Stimulated activated memory B cell treated with anti-CD40 and anti-IgM and Interleukin-4, amounts not matched to agents 10 μg/mL and 1 μg/mL and 100 μg/mL, for 72 hours (primary cell): ENCODE measurements at regions not wholly inside any gene's neighbourhood (a gene's known extent, or its start where the extent isn't known, plus 50 kb on each side); places are given as distances from the start of the nearest gene placed in this dataset.

Source experiments
- ATAC-seq: fragments of 150-1000 bp; cut with Tn5 transposase; 2 replicates; pipeline ENCODE4 v1.10.0; 2021
- H3K27ac Mint-ChIP-seq: one replicate; pipeline ENCODE4 v1.8.0; 2022; ENCODE audit warnings: mild to moderate bottlenecking, mixed read lengths
- H3K27me3 Mint-ChIP-seq: one replicate; pipeline ENCODE4 v1.8.0; 2022; ENCODE audit warnings: mixed read lengths
- H3K36me3 Mint-ChIP-seq: one replicate; pipeline ENCODE4 v1.8.0; 2022; ENCODE audit warnings: mixed read lengths
- H3K4me1 Mint-ChIP-seq: one replicate; pipeline ENCODE4 v1.8.0; 2022; ENCODE audit warnings: mixed read lengths
- H3K4me3 Mint-ChIP-seq: one replicate; pipeline ENCODE4 v1.8.0; 2022; ENCODE audit warnings: mild to moderate bottlenecking, moderate library complexity, mixed read lengths
- H3K9me3 Mint-ChIP-seq: one replicate; pipeline ENCODE4 v1.8.0; 2022; ENCODE audit warnings: mixed read lengths

GRCh38 chr2:45269149-45269793, 260.0 kb upstream of the SIX2 start:
- Mint-ChIP-seq H3K9me3 (no peaks in the 10 kb centered on the region), H3K36me3 (no peaks in the 10 kb centered on the region), H3K27ac (no peak overlapping the region), H3K27me3 (peaks cover 45% of the 10 kb centered on the region), H3K4me1 (no peaks in the 10 kb centered on the region), H3K4me3 (no peak overlapping the region)
- no peak for ATAC-seq

DNA sequence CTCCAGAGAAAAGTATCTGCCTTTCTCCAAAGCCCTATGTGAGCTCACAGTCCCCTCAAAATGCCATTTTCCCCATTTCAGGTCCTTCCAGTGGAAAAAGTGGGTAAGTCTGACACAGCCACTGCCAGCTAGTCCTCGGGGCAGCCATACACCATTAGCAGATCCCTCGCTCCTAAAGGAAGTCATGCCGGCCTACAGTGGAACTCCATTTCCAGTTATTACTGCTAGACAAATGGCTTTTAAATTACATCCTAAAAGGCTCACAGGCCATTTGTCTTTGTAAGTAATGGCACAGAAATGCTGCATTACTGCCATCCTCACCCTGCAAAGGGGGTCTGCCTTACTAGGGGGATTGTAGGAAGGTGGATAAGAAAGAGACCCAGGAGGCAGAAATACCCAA, 259.4 kb upstream of the SIX2 start:
- Mint-ChIP-seq H3K4me3 (no peak overlapping the region), H3K4me1 (no peaks in the 10 kb centered on the region), H3K9me3 (no peaks in the 10 kb centered on the region), H3K27ac (no peak overlapping the region), H3K36me3 (no peaks in the 10 kb centered on the region), H3K27me3 (peaks cover 51% of the 10 kb centered on the region)
- ATAC-seq, result no peak

GRCh38 chr2:45267062-45267792, 258.0 kb upstream of the SIX2 start:
- Mint-ChIP-seq H3K27me3 (peaks cover 63% of the 10 kb centered on the region), H3K4me1 (peaks cover 6% of the 10 kb centered on the region), H3K9me3 (no peaks in the 10 kb centered on the region), H3K27ac (no peak overlapping the region), H3K36me3 (no peaks in the 10 kb centered on the region), H3K4me3 (no peak overlapping the region)
- no peak for ATAC-seq

DNA sequence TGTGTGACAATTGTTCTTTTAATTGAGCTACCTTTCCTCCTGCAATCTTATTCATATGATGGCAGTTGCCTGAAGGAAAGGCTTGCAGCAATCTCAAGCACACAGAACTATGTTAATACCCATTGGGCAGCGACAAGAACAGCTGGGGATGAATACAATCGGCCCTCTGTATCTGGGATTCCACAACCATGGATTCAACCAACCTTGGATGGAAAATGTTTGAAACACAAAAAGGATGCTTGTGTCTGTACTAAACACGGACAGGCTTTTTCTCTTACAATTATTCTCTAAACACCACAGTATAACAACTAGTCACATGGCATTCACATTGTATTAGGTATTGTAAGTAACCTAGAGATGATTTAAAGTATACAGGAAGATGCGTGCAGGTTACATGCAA, 256.1 kb upstream of the SIX2 start:
- Mint-ChIP-seq H3K4me1 (peaks cover 6% of the 10 kb centered on the region), H3K9me3 (no peaks in the 10 kb centered on the region), H3K36me3 (no peaks in the 10 kb centered on the region), H3K27ac (no peak overlapping the region), H3K4me3 (no peak overlapping the region), H3K27me3 (peaks cover 49% of the 10 kb centered on the region)
- ATAC-seq, result no peak

DNA sequence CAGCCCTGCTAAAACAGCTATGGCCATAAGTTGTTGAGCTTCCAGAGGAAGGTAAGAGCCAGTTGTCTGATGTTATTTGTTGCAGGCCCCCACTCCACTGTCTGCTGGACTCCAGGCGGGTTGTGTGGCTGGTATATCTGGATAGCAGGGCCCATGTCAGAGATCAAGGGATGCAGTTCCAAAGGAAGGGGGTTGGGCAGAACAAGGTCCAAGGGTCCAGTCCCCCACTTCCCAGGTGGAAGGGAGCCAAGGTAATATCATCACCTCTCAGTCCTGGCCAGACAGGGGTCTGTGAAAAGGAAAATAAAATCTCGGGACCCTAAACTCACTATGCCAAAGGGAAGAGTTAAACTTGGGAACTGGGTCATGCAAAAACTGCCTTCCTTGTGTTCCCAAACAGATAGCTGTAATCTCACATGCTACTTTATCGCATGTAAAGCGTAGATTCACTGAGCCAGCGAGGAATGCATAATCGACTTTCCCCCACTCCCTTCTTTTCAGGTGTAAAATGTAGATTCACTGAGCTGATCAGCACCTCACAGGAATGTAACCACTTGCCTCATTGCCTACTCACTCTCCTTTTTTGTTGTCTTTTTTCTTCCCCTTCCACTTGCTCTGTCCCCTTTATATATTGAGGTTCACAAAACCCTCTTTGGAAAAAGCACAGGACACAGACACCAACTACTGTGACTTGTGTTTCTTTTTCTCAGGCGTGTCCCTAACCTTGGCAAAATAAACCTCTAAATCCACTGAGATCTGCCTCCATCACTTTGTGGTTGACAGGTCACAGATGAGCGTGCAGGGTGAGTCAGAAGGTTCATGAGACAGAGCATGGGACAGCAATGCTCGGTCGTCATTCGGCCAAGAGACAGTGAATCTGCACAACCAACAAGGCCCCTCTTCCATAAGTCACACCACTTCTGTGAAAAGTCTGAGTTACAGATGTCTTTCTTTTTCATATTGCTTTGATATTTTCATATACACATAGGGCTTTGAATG, 255.3 kb upstream of the SIX2 start:
- H3K27ac Mint-ChIP-seq, result no peak overlapping the region
- no peaks in the 10 kb centered on the region for H3K9me3 Mint-ChIP-seq
- H3K36me3 Mint-ChIP-seq, result no peaks in the 10 kb centered on the region
- peaks cover 44% of the 10 kb centered on the region for H3K27me3 Mint-ChIP-seq
- H3K4me3 Mint-ChIP-seq, result no peak overlapping the region
- peaks cover 6% of the 10 kb centered on the region for H3K4me1 Mint-ChIP-seq
- ATAC-seq, result peak; percentile 53

- Mint-ChIP-seq H3K4me3 (no peak overlapping the region), H3K27me3 (peaks cover 31% of the 10 kb centered on the region), H3K9me3 (no peaks in the 10 kb centered on the region), H3K4me1 (peaks cover 6% of the 10 kb centered on the region), H3K36me3 (no peaks in the 10 kb centered on the region), H3K27ac (no peak overlapping the region)
- no peak for ATAC-seq
These were observed 253.9 kb upstream of the SIX2 start for GRCh38 chr2:45263147-45263546.

- no peak for ATAC-seq
- Mint-ChIP-seq H3K27ac (no peak overlapping the region), H3K4me3 (no peak overlapping the region), H3K4me1 (peaks cover 6% of the 10 kb centered on the region), H3K27me3 (peaks cover 31% of the 10 kb centered on the region), H3K9me3 (no peaks in the 10 kb centered on the region), H3K36me3 (no peaks in the 10 kb centered on the region)
These were observed 252.5 kb upstream of the SIX2 start for GRCh38 chr2:45261746-45262145.

GRCh38 chr2:45260946-45261345, 251.7 kb upstream of the SIX2 start:
- ATAC-seq, result no peak
- Mint-ChIP-seq H3K27me3 (peaks cover 31% of the 10 kb centered on the region), H3K4me1 (peaks cover 6% of the 10 kb centered on the region), H3K36me3 (no peaks in the 10 kb centered on the region), H3K9me3 (no peaks in the 10 kb centered on the region), H3K4me3 (no peak overlapping the region), H3K27ac (no peak overlapping the region)

DNA sequence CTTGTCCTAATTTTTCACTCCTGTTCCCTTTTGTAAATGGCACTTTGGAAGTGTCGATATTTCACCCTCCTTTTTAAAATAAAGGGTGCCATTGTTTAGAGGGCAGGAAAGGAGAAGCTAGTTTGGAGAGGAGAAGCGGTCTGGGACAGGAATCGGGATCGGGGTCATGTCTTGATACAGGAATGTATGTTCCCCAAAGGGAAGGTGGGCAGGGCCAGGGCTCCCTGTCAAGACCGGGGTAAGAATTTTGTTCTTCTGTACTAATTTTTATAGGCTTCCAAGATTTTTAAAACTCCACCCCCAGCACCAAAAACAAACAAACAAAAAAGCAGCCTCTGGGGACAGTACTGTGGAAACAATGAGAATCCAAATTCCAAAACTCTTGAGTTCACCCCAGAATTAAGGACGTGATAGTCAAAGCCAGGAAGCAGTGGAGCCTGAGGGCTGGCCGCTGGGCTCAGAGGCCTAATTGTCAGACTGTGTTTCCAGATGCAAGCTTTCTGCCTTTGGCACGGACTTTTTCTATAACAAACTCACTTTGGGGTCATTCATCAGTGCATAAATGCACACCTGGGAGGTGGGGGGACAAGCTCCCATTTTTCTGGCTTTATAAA, 250.4 kb upstream of the SIX2 start:
- Mint-ChIP-seq H3K27me3 (peaks cover 25% of the 10 kb centered on the region), H3K4me3 (no peak overlapping the region), H3K27ac (no peak overlapping the region), H3K36me3 (no peaks in the 10 kb centered on the region), H3K4me1 (peaks cover 6% of the 10 kb centered on the region), H3K9me3 (no peaks in the 10 kb centered on the region)
- no peak for ATAC-seq

- Mint-ChIP-seq H3K27ac (no peak overlapping the region), H3K4me3 (no peak overlapping the region), H3K4me1 (peaks cover 6% of the 10 kb centered on the region), H3K9me3 (no peaks in the 10 kb centered on the region), H3K36me3 (no peaks in the 10 kb centered on the region), H3K27me3 (peaks cover 21% of the 10 kb centered on the region)
- no peak for ATAC-seq
These were observed 249.9 kb upstream of the SIX2 start for GRCh38 chr2:45259138-45259537.

GRCh38 chr2:45258311-45258710, 249.1 kb upstream of the SIX2 start:
- H3K4me3 Mint-ChIP-seq, result no peak overlapping the region
- ATAC-seq, result no peak
- H3K9me3 Mint-ChIP-seq, result no peaks in the 10 kb centered on the region
- no peak overlapping the region for H3K27ac Mint-ChIP-seq
- H3K4me1 Mint-ChIP-seq, result peaks cover 6% of the 10 kb centered on the region
- no peaks in the 10 kb centered on the region for H3K36me3 Mint-ChIP-seq
- H3K27me3 Mint-ChIP-seq, result peaks cover 13% of the 10 kb centered on the region

DNA sequence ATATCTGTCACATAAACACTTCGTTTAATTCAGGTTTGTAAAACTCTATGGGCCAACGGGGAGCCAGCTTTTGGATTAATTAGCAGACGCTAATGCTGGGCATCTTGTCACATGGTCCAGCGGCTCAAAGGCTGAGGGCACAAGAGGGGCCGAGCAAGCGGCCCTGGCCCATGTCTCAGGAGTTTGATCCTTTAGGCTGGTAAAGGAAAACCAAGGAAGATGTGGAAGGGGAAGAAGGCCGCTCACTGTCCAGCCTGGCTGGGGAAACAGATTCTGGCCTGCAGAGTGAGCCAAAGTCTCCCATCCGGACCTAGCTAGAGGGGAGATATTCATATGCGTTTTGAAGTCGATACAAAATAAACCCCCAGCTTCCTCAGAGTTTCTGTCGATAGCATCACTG, 248.6 kb upstream of the SIX2 start:
- H3K9me3 Mint-ChIP-seq, result no peaks in the 10 kb centered on the region
- no peak overlapping the region for H3K27ac Mint-ChIP-seq
- H3K27me3 Mint-ChIP-seq, result peaks cover 8% of the 10 kb centered on the region
- H3K4me3 Mint-ChIP-seq, result no peak overlapping the region
- ATAC-seq, result no peak
- no peaks in the 10 kb centered on the region for H3K36me3 Mint-ChIP-seq
- H3K4me1 Mint-ChIP-seq, result peaks cover 3% of the 10 kb centered on the region

DNA sequence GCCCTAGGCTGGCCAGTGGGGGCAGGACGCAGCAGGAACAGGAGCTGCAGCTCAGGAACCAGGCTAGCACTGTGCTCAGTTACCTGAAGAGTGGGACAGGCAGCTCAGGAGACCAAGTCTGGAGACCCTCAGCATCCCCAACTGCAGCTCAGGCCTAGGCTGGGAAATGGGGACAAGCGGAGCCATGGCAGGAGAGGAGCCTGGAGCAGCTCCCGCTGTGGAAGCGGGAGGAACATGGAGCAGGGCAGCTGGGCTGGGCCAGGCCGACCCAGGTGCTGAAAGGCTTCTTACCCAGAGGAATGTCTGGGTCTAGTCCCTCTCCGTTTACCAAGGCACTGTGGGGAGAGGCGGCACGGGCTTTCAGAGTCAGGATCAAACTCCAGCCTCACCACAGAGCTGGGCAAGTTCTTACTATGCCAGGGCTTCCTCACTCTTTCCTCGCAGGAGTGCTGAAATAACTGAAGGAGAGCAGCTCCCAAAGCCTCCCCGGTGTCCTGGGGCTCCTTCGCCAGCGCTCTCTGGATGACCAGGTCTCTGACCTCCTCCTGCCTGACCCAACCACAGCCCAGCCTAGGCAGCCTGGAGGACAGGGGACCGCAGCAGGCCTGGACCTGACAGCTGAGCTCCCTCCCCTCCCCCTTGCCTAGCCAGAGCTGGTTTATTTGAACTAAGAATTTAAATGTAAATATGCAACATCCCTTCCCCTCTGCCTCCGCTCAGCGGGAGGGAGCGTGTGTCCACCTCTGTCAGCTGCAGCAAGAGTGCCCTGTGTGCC, 247.8 kb upstream of the SIX2 start:
- no peaks in the 10 kb centered on the region for H3K4me1 Mint-ChIP-seq
- no peaks in the 10 kb centered on the region for H3K9me3 Mint-ChIP-seq
- peaks cover under 1% of the 10 kb centered on the region for H3K27me3 Mint-ChIP-seq
- no peak overlapping the region for H3K4me3 Mint-ChIP-seq
- no peaks in the 10 kb centered on the region for H3K36me3 Mint-ChIP-seq
- ATAC-seq, result peak; percentile 11
- no peak overlapping the region for H3K27ac Mint-ChIP-seq

GRCh38 chr2:45256173-45256866, 247.1 kb upstream of the SIX2 start:
- H3K27ac Mint-ChIP-seq, result no peak overlapping the region
- no peaks in the 10 kb centered on the region for H3K9me3 Mint-ChIP-seq
- no peak overlapping the region for H3K4me3 Mint-ChIP-seq
- H3K36me3 Mint-ChIP-seq, result no peaks in the 10 kb centered on the region
- H3K4me1 Mint-ChIP-seq, result no peaks in the 10 kb centered on the region
- ATAC-seq, result no peak
- H3K27me3 Mint-ChIP-seq, result no peaks in the 10 kb centered on the region
